Spleen (tissue), 7 donors: ENCODE measurements at regions not wholly inside any gene's neighbourhood (a gene's known extent, or its start where the extent isn't known, plus 50 kb on each side); places are given as distances from the start of the nearest gene placed in this dataset.

Experiments
- POLR2A ChIP-seq, 3 donors: fragments of 450-650 bp; IDR thresholded peaks; one replicate each; pipeline ENCODE4 v1.5.1; 2017; ENCODE audit warnings: antibody characterized with exemption in 3 of 3, mild to moderate bottlenecking in 1 of 3
- POLR2AphosphoS5 ChIP-seq, 3 donors: sonication (generic); formaldehyde crosslinking; IDR thresholded peaks; one replicate each; pipeline ENCODE4 v1.5.1; 2017; ENCODE audit warnings: antibody characterized with exemption in 3 of 3
- TF ChIP-seq, protein P1 (sequence below), 11 experiments: fragments of 200-600 bp in 7 of 11; fragments of 450-650 bp in 4 of 11; sonication (generic) in 4 of 11; IDR thresholded peaks in 8 of 11; conservative IDR thresholded peaks in 3 of 11; 1 replicate in 7 of 11; 2 replicates in 4 of 11; pipeline versions ENCODE4 v1.4.0 to v1.8.0; 2016 to 2021; ENCODE audit warnings: antibody characterized with exemption in 11 of 11, inconsistent platforms in 4 of 11, mild to moderate bottlenecking in 1 of 11
- donor health status: DM: no; HTN: no; CAD: no; lungs with moderate emphysema.
- donor health status: DM: no; HTN: no; CAD: no.
- donor health status: DM: no; HTN: no; CAD: no.

GRCh38 chr5:67465537-67466207, 269.1 kb upstream of the CD180 start:
- no peak for TF ChIP-seq POLR2AphosphoS5 (IDR thresholded peaks at IDR 0.05)
- no peak for TF ChIP-seq POLR2A (IDR thresholded peaks at IDR 0.05)
- TF ChIP-seq, protein P1, sequence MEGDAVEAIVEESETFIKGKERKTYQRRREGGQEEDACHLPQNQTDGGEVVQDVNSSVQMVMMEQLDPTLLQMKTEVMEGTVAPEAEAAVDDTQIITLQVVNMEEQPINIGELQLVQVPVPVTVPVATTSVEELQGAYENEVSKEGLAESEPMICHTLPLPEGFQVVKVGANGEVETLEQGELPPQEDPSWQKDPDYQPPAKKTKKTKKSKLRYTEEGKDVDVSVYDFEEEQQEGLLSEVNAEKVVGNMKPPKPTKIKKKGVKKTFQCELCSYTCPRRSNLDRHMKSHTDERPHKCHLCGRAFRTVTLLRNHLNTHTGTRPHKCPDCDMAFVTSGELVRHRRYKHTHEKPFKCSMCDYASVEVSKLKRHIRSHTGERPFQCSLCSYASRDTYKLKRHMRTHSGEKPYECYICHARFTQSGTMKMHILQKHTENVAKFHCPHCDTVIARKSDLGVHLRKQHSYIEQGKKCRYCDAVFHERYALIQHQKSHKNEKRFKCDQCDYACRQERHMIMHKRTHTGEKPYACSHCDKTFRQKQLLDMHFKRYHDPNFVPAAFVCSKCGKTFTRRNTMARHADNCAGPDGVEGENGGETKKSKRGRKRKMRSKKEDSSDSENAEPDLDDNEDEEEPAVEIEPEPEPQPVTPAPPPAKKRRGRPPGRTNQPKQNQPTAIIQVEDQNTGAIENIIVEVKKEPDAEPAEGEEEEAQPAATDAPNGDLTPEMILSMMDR (IDR thresholded peaks at IDR 0.05 in 8 of 11, conservative IDR thresholded peaks at IDR 0.05 in 3 of 11), result no peak
